HUES6 (cell line): ENCODE measurements at regions not wholly inside any gene's neighbourhood (a gene's known extent, or its start where the extent isn't known, plus 50 kb on each side); places are given as distances from the start of the nearest gene placed in this dataset.

Source experiments
- H3K27ac ChIP-seq: 2 replicates; pipeline ENCODE4 v1.7.0; 2013; ENCODE audit warnings: low read depth, mild to moderate bottlenecking, low read length, inconsistent platforms
- H3K27me3 ChIP-seq: 2 replicates; pipeline ENCODE4 v1.6.1; 2013; ENCODE audit warnings: low read length; ENCODE audit not compliant: control insufficient read depth, insufficient read depth
- H3K36me3 ChIP-seq: 2 replicates; pipeline ENCODE4 v1.6.1; 2013; ENCODE audit warnings: low read length; ENCODE audit not compliant: control insufficient read depth, insufficient read depth
- H3K4me1 ChIP-seq: 2 replicates; pipeline ENCODE4 v1.6.1; 2013; ENCODE audit warnings: low read length; ENCODE audit not compliant: control insufficient read depth, insufficient read depth
- H3K4me3 ChIP-seq: 2 replicates; pipeline ENCODE4 v1.5.1; 2013; ENCODE audit warnings: low read depth, low read length
- H3K9ac ChIP-seq: one replicate; pipeline ENCODE4 v1.6.1; 2013; ENCODE audit warnings: mild to moderate bottlenecking, low read length
- H3K9me3 ChIP-seq: 2 replicates; pipeline ENCODE4 v1.6.1; 2013; ENCODE audit warnings: low read depth, low read length; ENCODE audit not compliant: control insufficient read depth, insufficient read depth

GRCh38 chr2:66673286-66673685 is 238.4 kb downstream of the MEIS1 start:
- Histone ChIP-seq H3K9me3 (no peaks in the 10 kb centered on the region), H3K4me1 (no peaks in the 10 kb centered on the region; the same call in 1 of the 2 replicates), H3K4me3 (no peak overlapping the region), H3K27me3 (no peaks in the 10 kb centered on the region), H3K27ac (no peak overlapping the region), H3K9ac (no peak overlapping the region), H3K36me3 (no peaks in the 10 kb centered on the region)

GRCh38 chr2:66674087-66674486 is 239.2 kb downstream of the MEIS1 start:
- no peak overlapping the region for H3K9ac ChIP-seq
- no peaks in the 10 kb centered on the region for H3K36me3 ChIP-seq
- H3K27me3 ChIP-seq = no peaks in the 10 kb centered on the region
- H3K4me1 ChIP-seq = no peaks in the 10 kb centered on the region; the same call in 1 of the 2 replicates
- no peak overlapping the region for H3K27ac ChIP-seq
- H3K4me3 ChIP-seq = no peak overlapping the region
- no peaks in the 10 kb centered on the region for H3K9me3 ChIP-seq

GRCh38 chr2:66675591-66675990 is 240.7 kb downstream of the MEIS1 start:
- H3K27me3 ChIP-seq = no peaks in the 10 kb centered on the region
- no peaks in the 10 kb centered on the region for H3K36me3 ChIP-seq
- no peak overlapping the region for H3K9ac ChIP-seq
- peaks cover 4% of the 10 kb centered on the region; the same call in 1 of the 2 replicates for H3K4me1 ChIP-seq
- no peak overlapping the region for H3K27ac ChIP-seq
- no peak overlapping the region for H3K4me3 ChIP-seq
- H3K9me3 ChIP-seq = no peaks in the 10 kb centered on the region

DNA sequence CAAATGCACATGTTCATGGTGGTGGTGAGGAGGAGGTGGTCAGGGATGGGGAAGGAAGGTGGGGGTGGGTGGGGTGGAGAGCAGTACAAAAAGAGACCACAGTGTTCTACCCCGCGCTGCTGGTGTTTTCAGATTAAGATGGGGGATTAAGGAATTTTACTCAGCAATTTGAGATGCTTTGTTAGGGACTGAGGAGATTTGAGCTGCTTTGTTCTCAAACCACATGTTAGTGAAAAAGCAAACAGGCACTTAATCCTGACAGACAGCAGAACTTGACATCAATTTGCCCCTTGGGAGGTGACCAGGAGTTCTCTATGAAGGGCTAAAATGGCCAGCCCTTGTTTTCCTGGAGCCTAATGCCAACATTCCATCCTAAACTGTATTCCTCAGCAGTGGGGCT is 244.5 kb downstream of the MEIS1 start:
- Histone ChIP-seq H3K36me3 (no peaks in the 10 kb centered on the region), H3K9ac (no peak overlapping the region), H3K4me1 (peaks cover 19% of the 10 kb centered on the region; the same call in 1 of the 2 replicates), H3K9me3 (no peaks in the 10 kb centered on the region), H3K27me3 (no peaks in the 10 kb centered on the region), H3K27ac (no peak overlapping the region), H3K4me3 (no peak overlapping the region)

DNA sequence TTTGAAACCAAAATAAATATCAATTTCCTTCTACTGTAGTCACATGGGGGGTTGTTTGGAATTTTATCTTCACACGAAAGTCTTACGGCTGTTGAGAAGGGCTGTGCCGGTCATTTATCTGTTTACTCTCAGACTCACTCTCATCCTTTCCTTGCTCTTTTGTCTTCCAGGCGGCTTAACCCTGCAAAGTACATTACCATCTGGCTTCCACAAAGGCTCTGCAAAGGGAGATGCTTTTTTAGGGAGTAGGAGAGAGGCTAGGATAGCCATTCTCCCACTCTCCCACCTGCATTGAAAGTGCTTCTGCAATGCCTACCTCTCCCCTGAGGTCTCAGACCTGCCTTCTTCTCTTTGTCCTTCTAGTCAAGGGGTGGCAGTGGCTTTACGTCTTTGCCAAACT is 247.6 kb downstream of the MEIS1 start:
- H3K27me3 ChIP-seq = no peaks in the 10 kb centered on the region
- H3K4me1 ChIP-seq = peaks cover 32% of the 10 kb centered on the region; the same call in 1 of the 2 replicates
- H3K4me3 ChIP-seq = no peak overlapping the region
- H3K9ac ChIP-seq = no peak overlapping the region
- no peaks in the 10 kb centered on the region for H3K36me3 ChIP-seq
- no peaks in the 10 kb centered on the region for H3K9me3 ChIP-seq
- H3K27ac ChIP-seq = no peak overlapping the region

DNA sequence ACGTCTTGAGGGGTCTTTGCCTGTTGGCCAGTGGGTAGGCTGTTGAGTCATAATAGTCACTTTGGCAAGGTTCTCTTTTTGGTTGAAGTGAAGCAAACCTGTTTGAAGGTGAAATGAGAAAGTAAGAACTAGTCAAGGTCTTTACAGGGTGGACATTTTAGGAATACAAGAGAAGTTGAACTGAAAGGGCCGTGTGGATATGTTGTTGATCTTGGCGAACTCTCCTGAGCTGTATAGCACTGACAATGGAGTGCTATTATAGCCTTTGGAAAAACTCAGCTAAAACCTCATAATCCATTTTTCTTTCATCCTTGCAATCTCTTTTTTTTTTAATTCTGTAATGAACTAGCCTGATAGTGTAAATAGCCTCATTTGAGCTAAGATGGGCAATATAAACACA is 248.1 kb downstream of the MEIS1 start:
- Histone ChIP-seq H3K27me3 (no peaks in the 10 kb centered on the region), H3K27ac (no peak overlapping the region), H3K9me3 (no peaks in the 10 kb centered on the region), H3K4me3 (no peak overlapping the region), H3K9ac (no peak overlapping the region), H3K36me3 (no peaks in the 10 kb centered on the region), H3K4me1 (peaks cover 32% of the 10 kb centered on the region; the same call in 1 of the 2 replicates)

GRCh38 chr2:66683599-66683998 is 248.7 kb downstream of the MEIS1 start:
- no peaks in the 10 kb centered on the region for H3K27me3 ChIP-seq
- H3K4me1 ChIP-seq = peaks cover 32% of the 10 kb centered on the region; the same call in 1 of the 2 replicates

DNA sequence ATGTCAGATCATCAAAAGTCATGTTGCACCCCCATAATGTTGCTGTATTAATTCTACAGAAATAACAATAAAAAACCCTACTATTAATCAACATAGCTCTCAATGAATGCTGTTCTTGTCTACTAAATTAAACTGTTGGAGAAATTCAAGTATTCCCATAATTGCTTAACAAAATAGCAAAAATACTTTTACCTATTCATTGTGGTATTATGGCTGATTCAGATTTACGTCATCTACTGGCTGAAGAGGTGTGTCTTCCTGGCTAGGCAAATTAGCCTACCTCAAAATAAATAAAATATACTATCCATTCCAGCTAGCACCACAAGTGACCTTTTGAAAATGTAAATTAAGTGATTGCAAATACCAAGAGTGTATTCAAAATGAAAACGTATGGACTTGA is 249.4 kb downstream of the MEIS1 start:
- peaks cover 32% of the 10 kb centered on the region; the same call in 1 of the 2 replicates for H3K4me1 ChIP-seq
- no peaks in the 10 kb centered on the region for H3K36me3 ChIP-seq
- H3K9ac ChIP-seq = no peak overlapping the region
- H3K27me3 ChIP-seq = no peaks in the 10 kb centered on the region
- no peak overlapping the region for H3K4me3 ChIP-seq
- H3K9me3 ChIP-seq = no peaks in the 10 kb centered on the region
- H3K27ac ChIP-seq = no peak overlapping the region

More at GRCh38 chr2:66683599-66683998, 248.7 kb downstream of the MEIS1 start:
- Histone ChIP-seq H3K36me3 (no peaks in the 10 kb centered on the region), H3K4me3 (no peak overlapping the region), H3K9ac (no peak overlapping the region), H3K9me3 (no peaks in the 10 kb centered on the region), H3K27ac (no peak overlapping the region)

- H3K27ac ChIP-seq = no peak overlapping the region; the same call in 1 of the 2 replicates
- H3K4me1 ChIP-seq = peaks cover 43% of the 10 kb centered on the region
- no peak overlapping the region for H3K9ac ChIP-seq
- H3K36me3 ChIP-seq = no peaks in the 10 kb centered on the region
- no peak overlapping the region for H3K4me3 ChIP-seq
- no peaks in the 10 kb centered on the region for H3K9me3 ChIP-seq
- H3K27me3 ChIP-seq = no peaks in the 10 kb centered on the region
Measured at GRCh38 chr2:66686755-66687154, 251.8 kb downstream of the MEIS1 start.

DNA sequence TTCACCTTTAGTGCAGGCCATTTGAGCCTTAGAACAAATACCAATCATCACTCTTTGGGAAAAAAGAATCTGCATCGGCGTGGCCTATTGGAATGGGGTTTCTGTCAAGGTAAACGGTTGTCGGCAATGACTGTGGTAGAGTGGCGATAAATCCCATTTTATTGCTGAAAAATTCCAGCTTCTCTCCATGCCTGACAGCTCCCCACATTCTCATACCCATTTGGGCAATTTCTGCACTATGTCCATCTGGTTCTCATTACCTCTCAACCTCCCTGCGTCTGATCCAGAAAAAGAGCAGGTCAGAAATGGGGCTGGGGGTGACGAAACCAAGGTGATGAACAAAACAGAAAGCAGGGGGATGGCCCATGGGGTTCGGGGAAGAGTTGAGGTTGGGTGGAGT is 254.0 kb downstream of the MEIS1 start:
- Histone ChIP-seq H3K4me1 (peaks cover 40% of the 10 kb centered on the region), H3K9ac (no peak overlapping the region), H3K27me3 (no peaks in the 10 kb centered on the region), H3K9me3 (no peaks in the 10 kb centered on the region), H3K36me3 (no peaks in the 10 kb centered on the region), H3K27ac (no peak overlapping the region), H3K4me3 (no peak overlapping the region)

- Histone ChIP-seq H3K9me3 (no peaks in the 10 kb centered on the region), H3K9ac (no peak overlapping the region), H3K27ac (no peak overlapping the region), H3K36me3 (no peaks in the 10 kb centered on the region), H3K27me3 (no peaks in the 10 kb centered on the region), H3K4me3 (no peak overlapping the region), H3K4me1 (peaks cover 40% of the 10 kb centered on the region)
Measured at GRCh38 chr2:66689456-66690051, 254.6 kb downstream of the MEIS1 start.
